Spleen (tissue), 11 donors: ENCODE measurements at regions not wholly inside any gene's neighbourhood (a gene's known extent, or its start where the extent isn't known, plus 50 kb on each side); places are given as distances from the start of the nearest gene placed in this dataset.
A peak's percentile ranks its signal among the peaks of the same experiment; 100 is the strongest.
"Not testable (repeated sequence)": the region's sequence is repeated elsewhere in the genome, so short reads cannot be mapped to it uniquely, and the experiment has no call there.

Experiments
- DNase-seq: peaks from one replicate; pipeline ENCODE4 v3.0.0-alpha.2; 2020
- H3K27ac ChIP-seq, 8 donors: fragments of 200-600 bp; sonication (generic) in 7 of 8; 1 replicate in 4 of 8; 2 replicates in 4 of 8; pipeline versions ENCODE4 v1.5.0 to v1.8.0; 2016 to 2021; ENCODE audit warnings: inconsistent platforms in 4 of 8, mild to moderate bottlenecking in 4 of 8, moderate library complexity in 1 of 8
- H3K27me3 ChIP-seq, 7 donors: fragments of 200-600 bp; sonication (generic) in 6 of 7; replicated peaks in 1 of 7; 1 replicate in 4 of 7; 2 replicates in 3 of 7; pipeline versions ENCODE4 v1.5.0 to v1.8.0; 2016 to 2021; ENCODE audit warnings: inconsistent platforms in 3 of 7, mild to moderate bottlenecking in 1 of 7
- H3K36me3 ChIP-seq, 6 donors: fragments of 200-600 bp; sonication (generic) in 5 of 6; 1 replicate in 4 of 6; 2 replicates in 2 of 6; pipeline versions ENCODE4 v1.5.0 to v1.8.0; 2016 to 2021; ENCODE audit warnings: inconsistent platforms in 2 of 6
- H3K4me1 ChIP-seq, 6 donors: fragments of 200-600 bp; sonication (generic) in 5 of 6; 1 replicate in 3 of 6; 2 replicates in 3 of 6; pipeline versions ENCODE4 v1.5.0 to v1.8.0; 2016 to 2021; ENCODE audit warnings: inconsistent platforms in 3 of 6
- H3K4me3 ChIP-seq, 8 donors: fragments of 200-600 bp; sonication (generic) in 7 of 8; 1 replicate in 4 of 8; 2 replicates in 4 of 8; pipeline versions ENCODE4 v1.5.0 to v1.8.0; 2016 to 2021; ENCODE audit warnings: inconsistent platforms in 4 of 8, mild to moderate bottlenecking in 4 of 8, moderate library complexity in 2 of 8
- H3K9me3 ChIP-seq, 8 donors: fragments of 200-600 bp; sonication (generic) in 7 of 8; 1 replicate in 4 of 8; 2 replicates in 4 of 8; pipeline versions ENCODE4 v1.5.0 to v1.8.0; 2016 to 2021; ENCODE audit warnings: inconsistent platforms in 4 of 8
- CTCF ChIP-seq, 11 experiments: fragments of 200-600 bp in 7 of 11; fragments of 450-650 bp in 4 of 11; sonication (generic) in 4 of 11; IDR thresholded peaks in 8 of 11; conservative IDR thresholded peaks in 3 of 11; 1 replicate in 7 of 11; 2 replicates in 4 of 11; pipeline versions ENCODE4 v1.4.0 to v1.8.0; 2016 to 2021; ENCODE audit warnings: antibody characterized with exemption in 11 of 11, inconsistent platforms in 4 of 11, mild to moderate bottlenecking in 1 of 11
- POLR2A ChIP-seq, 3 donors: fragments of 450-650 bp; IDR thresholded peaks; one replicate each; pipeline ENCODE4 v1.5.1; 2017; ENCODE audit warnings: antibody characterized with exemption in 3 of 3, mild to moderate bottlenecking in 1 of 3
- POLR2AphosphoS5 ChIP-seq, 3 donors: sonication (generic); formaldehyde crosslinking; IDR thresholded peaks; one replicate each; pipeline ENCODE4 v1.5.1; 2017; ENCODE audit warnings: antibody characterized with exemption in 3 of 3
- WGBS, 5 donors: extraction: QIAGEN DNeasy Blood & Tissue Kit in 3 of 5; methylation state at CpG; one replicate each; pipeline versions ENCODE4 v1.1.5 to v1.1.7; 2013 to 2018; 5-methylcytosine and 5-hydroxymethylcytosine counted together
- intact Hi-C: fragments of 100-400 bp; cut with DNase I; formaldehyde crosslinking; loops from one replicate; pipeline ENCODE4 v1.15.0; 2023; ENCODE audit warnings: low total_unique reads
- donor health status: healthy with polysubstance abuse.
- donor health status: DM: no; HTN: no; CAD: no; lungs with moderate emphysema.
- donor health status: DM: no; HTN: no; CAD: no.
- donor health status: Bipolar disorder and iron deficiency.
- donor health status: healthy.
- donor health status: DM: no; HTN: no; CAD: no.
- donor health status: DM: yes; HTN: yes; CAD: no.

GRCh38 chr16:63415014-63415413 lies 1378.8 kb upstream of the CDH8 start:
- intact Hi-C loops, result no loop called here
- Histone ChIP-seq H3K27me3 (no peaks in the 10 kb centered on the region), H3K27ac (no peak overlapping the region), H3K9me3 (peaks cover 0 to 10% (median 0%) of the 10 kb centered on the region in 8 donors), H3K36me3 (no peaks in the 10 kb centered on the region), H3K4me1 (no peaks in the 10 kb centered on the region), H3K4me3 (no peak overlapping the region)
- no peak for TF ChIP-seq POLR2AphosphoS5 (IDR thresholded peaks at IDR 0.05)
- no peak for TF ChIP-seq POLR2A (IDR thresholded peaks at IDR 0.05)
- TF ChIP-seq CTCF (IDR thresholded peaks at IDR 0.05 in 8 of 11, conservative IDR thresholded peaks at IDR 0.05 in 3 of 11), result no peak
- WGBS, 5 donors, result 54 to 66% (median 64%) methylated on average over 2 of the region's 2 CpGs
- DNase-seq, result no peak

GRCh38 chr16:63410594-63410993 lies 1374.4 kb upstream of the CDH8 start:
- no peaks in the 10 kb centered on the region for H3K27me3 ChIP-seq
- no peak for DNase-seq
- intact Hi-C loops, result no loop called here
- no peaks in the 10 kb centered on the region for H3K4me1 ChIP-seq
- TF ChIP-seq CTCF (IDR thresholded peaks at IDR 0.05 in 8 of 11, conservative IDR thresholded peaks at IDR 0.05 in 3 of 11) (no peak), POLR2A (IDR thresholded peaks at IDR 0.05) (no peak), POLR2AphosphoS5 (IDR thresholded peaks at IDR 0.05) (no peak)
- H3K9me3 ChIP-seq, result peaks cover 0 to 16% (median 0%) of the 10 kb centered on the region in 8 donors
- H3K4me3 ChIP-seq, result no peak overlapping the region
- no peak overlapping the region for H3K27ac ChIP-seq
- 92 to 100% (median 95%) methylated on average over 1 of the region's 1 CpG for WGBS, 5 donors
- no peaks in the 10 kb centered on the region for H3K36me3 ChIP-seq

- 91 to 98% (median 95%) methylated on average over 11 of the region's 11 CpGs for WGBS, 5 donors
These were observed 1367.6 kb upstream of the CDH8 start for GRCh38 chr16:63403792-63404191.

DNA sequence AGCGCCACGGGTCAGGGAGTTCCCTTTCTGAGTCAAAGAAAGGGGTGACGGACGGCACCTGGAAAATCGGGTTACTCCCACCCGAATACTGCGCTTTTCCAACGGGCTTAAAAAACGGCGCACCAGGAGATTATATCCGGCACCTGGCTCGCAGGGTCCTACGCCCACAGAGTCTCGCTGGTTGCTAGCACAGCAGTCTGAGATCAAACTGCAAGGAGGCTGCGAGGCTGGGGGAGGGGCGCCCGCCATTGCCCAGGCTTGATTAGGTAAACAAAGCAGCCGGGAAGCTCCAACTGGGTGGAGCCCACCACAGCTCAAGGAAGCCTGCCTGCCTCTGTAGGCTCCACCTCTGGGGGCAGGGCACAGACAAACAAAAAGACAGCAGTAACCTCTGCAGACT lies 1352.0 kb upstream of the CDH8 start:
- H3K4me3 ChIP-seq, H3K4me1 ChIP-seq, H3K36me3 ChIP-seq, intact Hi-C loops, H3K9me3 ChIP-seq, H3K27ac ChIP-seq, H3K27me3 ChIP-seq: not testable (repeated sequence)
- peak; percentile 44 for DNase-seq
- WGBS, 5 donors, result 87 to 97% (median 90%) methylated on average over 13 to 18 of the region's 18 CpGs

More at GRCh38 chr16:63403792-63404191, 1367.6 kb upstream of the CDH8 start:
- Histone ChIP-seq H3K36me3 (no peaks in the 10 kb centered on the region), H3K4me3 (no peak overlapping the region), H3K27ac (no peak overlapping the region), H3K9me3 (peaks cover 0 to 10% (median 0%) of the 10 kb centered on the region in 8 donors), H3K27me3 (no peaks in the 10 kb centered on the region), H3K4me1 (no peaks in the 10 kb centered on the region)
- DNase-seq, result no peak
- no peak for TF ChIP-seq POLR2A (IDR thresholded peaks at IDR 0.05)
- no peak for TF ChIP-seq POLR2AphosphoS5 (IDR thresholded peaks at IDR 0.05)
- TF ChIP-seq CTCF (IDR thresholded peaks at IDR 0.05 in 8 of 11, conservative IDR thresholded peaks at IDR 0.05 in 3 of 11), result no peak
- intact Hi-C loops, result no loop called here
